Right lobe of liver (tissue), 4 donors: ENCODE measurements at regions not wholly inside any gene's neighbourhood (a gene's known extent, or its start where the extent isn't known, plus 50 kb on each side); places are given as distances from the start of the nearest gene placed in this dataset.

ENCODE experiments used
- CTCF ChIP-seq, 4 donors: fragments of 200-600 bp in 3 of 4; fragments of 450-650 bp in 1 of 4; IDR thresholded peaks; one replicate each; pipeline versions ENCODE4 v1.5.1 to v1.8.0; 2016 to 2022; ENCODE audit warnings: antibody characterized with exemption in 4 of 4, mild to moderate bottlenecking in 2 of 4
- POLR2A ChIP-seq: fragments of 450-650 bp; IDR thresholded peaks from one replicate; pipeline ENCODE4 v1.6.1; 2017; ENCODE audit warnings: antibody characterized with exemption, mild to moderate bottlenecking
- donor health status: DM: no; HTN: no; CAD: no.
- donor health status: DM: no; HTN: no; CAD: no.
- donor health status: DM: no; HTN: yes; CAD: no.

DNA sequence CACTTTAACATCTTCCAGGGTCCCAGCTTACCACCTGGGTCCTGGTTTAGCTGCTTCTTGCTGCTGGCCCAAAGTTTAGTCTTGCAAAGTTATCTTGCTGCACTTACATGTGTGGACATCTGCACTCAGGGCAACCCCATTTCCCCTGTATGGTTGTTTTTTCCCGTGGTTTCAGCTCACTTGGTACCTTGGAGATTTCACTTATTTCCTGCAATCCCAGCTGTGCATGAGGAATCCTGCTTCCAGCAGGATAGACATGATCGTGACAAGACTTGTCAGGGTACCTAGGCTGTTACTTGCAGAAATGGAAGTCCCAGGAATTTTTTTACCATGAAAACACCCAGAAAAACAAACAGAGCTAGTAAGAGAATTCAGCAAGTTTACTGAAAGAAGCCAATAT, 95.9 kb upstream of the LEP start:
- TF ChIP-seq CTCF (IDR thresholded peaks at IDR 0.05): no peak
- no peak for TF ChIP-seq POLR2A
